K562 (cell line): ENCODE measurements at regions not wholly inside any gene's neighbourhood (a gene's known extent, or its start where the extent isn't known, plus 50 kb on each side); places are given as distances from the start of the nearest gene placed in this dataset.

Experiments used
- ATAC-seq: fragments of 200-7000 bp; cut with Tn5 transposase; 3 replicates; pipeline ENCODE4 v1.9.1; 2020; ENCODE audit warnings: moderate library complexity
- BruUV-seq: library from RNA; stranded (reverse); fragments of 400-500 nt; replicated peaks from 2 replicates; lab custom pipeline; 2021; lab: Mats Ljungman, UMichigan
- CTCF ChIA-PET: fragments of 300-600 bp; formaldehyde crosslinking; extraction: SDS; loops from one replicate; lab custom pipeline; 2021; ENCODE audit warnings: low intra/inter-chr PET ratio; lab: Yijun Ruan, JAX
- POLR2A ChIA-PET: fragments of 300-600, 350-650 bp; sonication (Branson Sonifier 250); formaldehyde crosslinking; extraction: SDS; loops from one replicate; lab custom pipeline; 2021; ENCODE audit warnings: antibody characterized with exemption, inconsistent platforms; lab: Yijun Ruan, JAX
- DNase-seq, 4 experiments: peaks; one replicate each; pipeline versions ENCODE4 v3.0.0 to v3.0.0-alpha.2; 2011 to 2018; ENCODE audit warnings: low spot score in 3 of 4, mixed read lengths in 3 of 4; ENCODE audit errors: extremely low read depth in 1 of 4
- FAIRE-seq: peaks from 2 replicates; lab custom pipeline; 2011; peaks lifted over from hg19 to GRCh38; lab: Jason Lieb, UNC
- H2AFZ ChIP-seq: 2 replicates; pipeline ENCODE4 v1.6.0; 2011; ENCODE audit warnings: low read depth, low read length, control low read depth, inconsistent platforms
- H3K27ac ChIP-seq: fragments of 200-600 bp; 3 replicates; pipeline ENCODE4 v1.8.0; 2011; ENCODE audit warnings: low read depth, mild to moderate bottlenecking, control low read depth, inconsistent platforms, low read length, moderate library complexity, mixed read lengths; ENCODE audit errors: extremely low read depth
- H3K27me3 ChIP-seq, 2 experiments: fragments of 300-600 bp in 1 of 2; 2 replicates in 1 of 2; 3 replicates in 1 of 2; pipeline versions ENCODE4 v1.6.0 to v1.8.0; 2011; ENCODE audit warnings: inconsistent platforms in 2 of 2, low read length in 2 of 2, mild to moderate bottlenecking in 1 of 2, mixed read lengths in 1 of 2, moderate library complexity in 1 of 2; ENCODE audit not compliant: control insufficient read depth in 2 of 2, insufficient read depth in 2 of 2
- H3K36me3 ChIP-seq: fragments of 300-600 bp; 3 replicates; pipeline ENCODE4 v1.8.0; 2011; ENCODE audit warnings: mild to moderate bottlenecking, low read length, inconsistent platforms; ENCODE audit not compliant: control insufficient read depth, insufficient read depth
- H3K4me1 ChIP-seq, 2 experiments: fragments of 200-600 bp in 1 of 2; replicated peaks in 1 of 2; 2 replicates in 1 of 2; 3 replicates in 1 of 2; pipeline versions ENCODE4 v1.5.1 to v1.8.0; 2011; ENCODE audit warnings: inconsistent platforms in 2 of 2, low read length in 2 of 2, mild to moderate bottlenecking in 1 of 2, mixed read lengths in 1 of 2, moderate library complexity in 1 of 2; ENCODE audit not compliant: control insufficient read depth in 2 of 2, insufficient read depth in 2 of 2
- H3K4me2 ChIP-seq: 2 replicates; pipeline ENCODE4 v1.6.1; 2011; ENCODE audit warnings: low read length, control low read depth, inconsistent platforms, mixed read lengths; ENCODE audit not compliant: insufficient read depth
- H3K4me3 ChIP-seq: fragments of 200-600 bp; sonication (generic), shearing (Covaris generic); 2 replicates; pipeline ENCODE4 v1.5.1; 2016; ENCODE audit warnings: control low read depth, inconsistent platforms
- H3K79me2 ChIP-seq: fragments of 200-600 bp; 3 replicates; pipeline ENCODE4 v1.8.0; 2011; ENCODE audit warnings: low read length, inconsistent platforms; ENCODE audit not compliant: control insufficient read depth, insufficient read depth
- H3K9ac ChIP-seq, 2 experiments: 2 replicates each; pipeline versions ENCODE4 v1.6.0 to v1.6.1; 2011; ENCODE audit warnings: low read depth in 2 of 2, low read length in 2 of 2, control low read depth in 1 of 2, inconsistent platforms in 1 of 2, mild to moderate bottlenecking in 1 of 2, mixed read lengths in 1 of 2; ENCODE audit not compliant: insufficient read depth in 1 of 2
- H3K9me1 ChIP-seq: one replicate; pipeline ENCODE4 v1.6.0; 2011; ENCODE audit warnings: inconsistent platforms, mild to moderate bottlenecking, low read length, moderate library complexity; ENCODE audit not compliant: control insufficient read depth, insufficient read depth
- H3K9me3 ChIP-seq: replicated peaks from 2 replicates; pipeline ENCODE4 v1.5.1; 2011; ENCODE audit warnings: low read depth, low read length, inconsistent platforms; ENCODE audit not compliant: control insufficient read depth, insufficient read depth
- H4K20me1 ChIP-seq: replicated peaks from 2 replicates; pipeline ENCODE4 v1.6.1; 2011; ENCODE audit warnings: low read length, inconsistent platforms, mixed read lengths; ENCODE audit not compliant: control insufficient read depth, insufficient read depth
- CC2D1A ChIP-seq: fragments of 450-650 bp; IDR thresholded peaks from 2 replicates; pipeline ENCODE4 v1.6.1; 2017; ENCODE audit warnings: mild to moderate bottlenecking
- HLTF ChIP-seq: fragments of 450-650 bp; IDR thresholded peaks from 2 replicates; pipeline ENCODE4 v1.6.1; 2016
- HOXB6 ChIP-seq: fragments of 250-450 bp; sonication (Bioruptor Pico); IDR thresholded peaks from 2 replicates; pipeline ENCODE4 v1.5.1; 2022; ENCODE audit warnings: mild to moderate bottlenecking, borderline replicate concordance
- MAX ChIP-seq: sonication (generic); formaldehyde crosslinking; IDR thresholded peaks from 2 replicates; pipeline ENCODE4 v1.9.0; 2022; ENCODE audit warnings: mild to moderate bottlenecking, missing genetic modification reagents
- MIER1 ChIP-seq: fragments of 450-650 bp; IDR thresholded peaks from 2 replicates; pipeline ENCODE4 v1.6.1; 2016; ENCODE audit warnings: antibody characterized with exemption, mild to moderate bottlenecking, low read depth
- PRMT5 ChIP-seq: sonication (generic); formaldehyde crosslinking; IDR thresholded peaks from 2 replicates; pipeline ENCODE4 v1.5.0; 2020; ENCODE audit warnings: missing genetic modification reagents
- RBBP5 ChIP-seq: fragments of 200-600 bp; sonication (generic); IDR thresholded peaks from 2 replicates; pipeline ENCODE4 v1.6.1; 2012; ENCODE audit warnings: borderline replicate concordance, mild to moderate bottlenecking, low read length, control low read depth, inconsistent platforms; ENCODE audit not compliant: insufficient read depth, poor library complexity, severe bottlenecking
- RCOR1 ChIP-seq, 2 experiments: IDR thresholded peaks; 2 replicates each; pipeline ENCODE4 v1.6.1; 2012; ENCODE audit warnings: low read depth in 2 of 2, low read length in 2 of 2, borderline replicate concordance in 1 of 2, improper control_type of control experiment in 1 of 2
- SMARCA4 ChIP-seq: fragments of 450-650 bp; IDR thresholded peaks from 2 replicates; pipeline ENCODE4 v1.6.1; 2016
- TAF9B ChIP-seq: fragments of 450-650 bp; IDR thresholded peaks from 2 replicates; pipeline ENCODE4 v1.6.1; 2018; ENCODE audit warnings: mild to moderate bottlenecking; ENCODE audit not compliant: partially characterized antibody
- VEZF1 ChIP-seq: fragments of 200-800 bp; sonication (Bioruptor generic); IDR thresholded peaks from 2 replicates; pipeline ENCODE4 v1.6.1; 2017; ENCODE audit warnings: missing genetic modification characterization, missing compliant biosample characterization
- XRCC4 ChIP-seq: IDR thresholded peaks from one replicate; pipeline ENCODE4 v1.6.1; 2011; ENCODE audit not compliant: insufficient read depth, insufficient read length; ENCODE audit errors: extremely low read depth
- ZNF165 ChIP-seq: fragments of 250-450 bp; sonication (Bioruptor Pico); IDR thresholded peaks from 2 replicates; pipeline ENCODE4 v1.4.0; 2020; ENCODE audit warnings: borderline replicate concordance
- ZNF23 ChIP-seq: fragments of 250-450 bp; sonication (Bioruptor Pico); IDR thresholded peaks from 2 replicates; pipeline ENCODE4 v1.4.0; 2020; ENCODE audit warnings: mild to moderate bottlenecking
- ZNF253 ChIP-seq: fragments of 250-450 bp; sonication (Bioruptor Pico); conservative IDR thresholded peaks from 2 replicates; pipeline ENCODE4 v1.6.1; 2021; ENCODE audit warnings: mild to moderate bottlenecking
- ZNF407 ChIP-seq: fragments of 450-650 bp; IDR thresholded peaks from 2 replicates; pipeline ENCODE4 v1.6.1; 2016; ENCODE audit warnings: low read depth
- WGBS: fragments of 100-300 bp; shearing (Covaris generic); methylation state at CpG from one replicate; pipeline ENCODE4 v1.1.6; 2016; ENCODE audit warnings: low coverage, mixed read lengths; ENCODE audit not compliant: insufficient coverage; ENCODE audit errors: missing lambda C conversion rate; 5-methylcytosine and 5-hydroxymethylcytosine counted together
- in situ Hi-C: fragments of 300-500 bp; cut with MboI; formaldehyde crosslinking; loops from 4 replicates; pipeline ENCODE4 v1.15.0; 2018; ENCODE audit warnings: inconsistent platforms, mixed read lengths
- intact Hi-C: fragments of 100-400 bp; cut with micrococcal nuclease; formaldehyde crosslinking; loops from 2 replicates; pipeline ENCODE4 v1.14.2; 2022

GRCh38 chr2:194765723-194766122, 891.3 kb upstream of the SLC39A10 start:
- Histone ChIP-seq H3K4me1 (no peaks in the 10 kb centered on the region), H3K79me2 (no peaks in the 10 kb centered on the region), H3K27me3 (no peaks in the 10 kb centered on the region)
- 5% methylated on average over 2 of the region's 3 CpGs for WGBS
- TF ChIP-seq HLTF (no peak), MIER1 (no peak), TAF9B (no peak), HOXB6 (CRISPR knock-in tag) (no peak), ZNF165 (CRISPR knock-in tag) (no peak), PRMT5 (no peak), XRCC4 (no peak), MAX (CRISPR knock-in tag) (no peak), RCOR1 (IDR thresholded peaks at IDR 0.05; ENCODE audit: borderline replicate concordance in 1 of 2, low read depth in 2 of 2, low read length in 2 of 2) (no peak), CC2D1A (no peak), VEZF1 (CRISPR knock-in tag) (no peak), ZNF23 (CRISPR knock-in tag) (no peak), ZNF407 (no peak), ZNF253 (CRISPR knock-in tag) (no peak), SMARCA4 (no peak), RBBP5 (no peak)
- TF ChIP-seq, all 486 proteins: peak for 0
- no peaks in the 10 kb centered on the region for H3K9me1 ChIP-seq
- no peaks in the 10 kb centered on the region for H4K20me1 ChIP-seq
- ChIA-PET CTCF (no interaction called here), POLR2A (no interaction called here)
- no peaks in the 10 kb centered on the region for H3K36me3 ChIP-seq
- intact Hi-C loops: no loop called here
- no TSS peak for BruUV-seq
- ATAC-seq (no peak), FAIRE-seq (no peak), DNase-seq (no peak)
- H3K27ac ChIP-seq: no peak overlapping the region
- H3K9ac ChIP-seq: no peak overlapping the region
- no peaks in the 10 kb centered on the region for H3K9me3 ChIP-seq
- in situ Hi-C loops: no loop called here
- H3K4me2 ChIP-seq: no peak overlapping the region
- H2AFZ ChIP-seq: no peak overlapping the region
- no peak overlapping the region for H3K4me3 ChIP-seq
